Spleen (tissue), 11 donors: ENCODE measurements at regions not wholly inside any gene's neighbourhood (a gene's known extent, or its start where the extent isn't known, plus 50 kb on each side); places are given as distances from the start of the nearest gene placed in this dataset.
A peak's percentile ranks its signal among the peaks of the same experiment; 100 is the strongest.

ENCODE experiments used
- DNase-seq: peaks from one replicate; pipeline ENCODE4 v3.0.0-alpha.2; 2020
- H3K27ac ChIP-seq, 8 donors: fragments of 200-600 bp; sonication (generic) in 7 of 8; 1 replicate in 4 of 8; 2 replicates in 4 of 8; pipeline versions ENCODE4 v1.5.0 to v1.8.0; 2016 to 2021; ENCODE audit warnings: inconsistent platforms in 4 of 8, mild to moderate bottlenecking in 4 of 8, moderate library complexity in 1 of 8
- H3K27me3 ChIP-seq, 7 donors: fragments of 200-600 bp; sonication (generic) in 6 of 7; replicated peaks in 1 of 7; 1 replicate in 4 of 7; 2 replicates in 3 of 7; pipeline versions ENCODE4 v1.5.0 to v1.8.0; 2016 to 2021; ENCODE audit warnings: inconsistent platforms in 3 of 7, mild to moderate bottlenecking in 1 of 7
- H3K36me3 ChIP-seq, 6 donors: fragments of 200-600 bp; sonication (generic) in 5 of 6; 1 replicate in 4 of 6; 2 replicates in 2 of 6; pipeline versions ENCODE4 v1.5.0 to v1.8.0; 2016 to 2021; ENCODE audit warnings: inconsistent platforms in 2 of 6
- H3K4me1 ChIP-seq, 6 donors: fragments of 200-600 bp; sonication (generic) in 5 of 6; 1 replicate in 3 of 6; 2 replicates in 3 of 6; pipeline versions ENCODE4 v1.5.0 to v1.8.0; 2016 to 2021; ENCODE audit warnings: inconsistent platforms in 3 of 6
- H3K4me3 ChIP-seq, 8 donors: fragments of 200-600 bp; sonication (generic) in 7 of 8; 1 replicate in 4 of 8; 2 replicates in 4 of 8; pipeline versions ENCODE4 v1.5.0 to v1.8.0; 2016 to 2021; ENCODE audit warnings: inconsistent platforms in 4 of 8, mild to moderate bottlenecking in 4 of 8, moderate library complexity in 2 of 8
- H3K9me3 ChIP-seq, 8 donors: fragments of 200-600 bp; sonication (generic) in 7 of 8; 1 replicate in 4 of 8; 2 replicates in 4 of 8; pipeline versions ENCODE4 v1.5.0 to v1.8.0; 2016 to 2021; ENCODE audit warnings: inconsistent platforms in 4 of 8
- POLR2A ChIP-seq, 3 donors: fragments of 450-650 bp; IDR thresholded peaks; one replicate each; pipeline ENCODE4 v1.5.1; 2017; ENCODE audit warnings: antibody characterized with exemption in 3 of 3, mild to moderate bottlenecking in 1 of 3
- POLR2AphosphoS5 ChIP-seq, 3 donors: sonication (generic); formaldehyde crosslinking; IDR thresholded peaks; one replicate each; pipeline ENCODE4 v1.5.1; 2017; ENCODE audit warnings: antibody characterized with exemption in 3 of 3
- WGBS, 5 donors: extraction: QIAGEN DNeasy Blood & Tissue Kit in 3 of 5; methylation state at CpG; one replicate each; pipeline versions ENCODE4 v1.1.5 to v1.1.7; 2013 to 2018; 5-methylcytosine and 5-hydroxymethylcytosine counted together
- intact Hi-C: fragments of 100-400 bp; cut with DNase I; formaldehyde crosslinking; loops from one replicate; pipeline ENCODE4 v1.15.0; 2023; ENCODE audit warnings: low total_unique reads
- TF ChIP-seq, protein P1 (sequence below), 11 experiments: fragments of 200-600 bp in 7 of 11; fragments of 450-650 bp in 4 of 11; sonication (generic) in 4 of 11; IDR thresholded peaks in 8 of 11; conservative IDR thresholded peaks in 3 of 11; 1 replicate in 7 of 11; 2 replicates in 4 of 11; pipeline versions ENCODE4 v1.4.0 to v1.8.0; 2016 to 2021; ENCODE audit warnings: antibody characterized with exemption in 11 of 11, inconsistent platforms in 4 of 11, mild to moderate bottlenecking in 1 of 11
- donor health status: healthy with polysubstance abuse.
- donor health status: DM: no; HTN: no; CAD: no; lungs with moderate emphysema.
- donor health status: DM: no; HTN: no; CAD: no.
- donor health status: Bipolar disorder and iron deficiency.
- donor health status: healthy.
- donor health status: DM: no; HTN: no; CAD: no.
- donor health status: DM: yes; HTN: yes; CAD: no.

DNA sequence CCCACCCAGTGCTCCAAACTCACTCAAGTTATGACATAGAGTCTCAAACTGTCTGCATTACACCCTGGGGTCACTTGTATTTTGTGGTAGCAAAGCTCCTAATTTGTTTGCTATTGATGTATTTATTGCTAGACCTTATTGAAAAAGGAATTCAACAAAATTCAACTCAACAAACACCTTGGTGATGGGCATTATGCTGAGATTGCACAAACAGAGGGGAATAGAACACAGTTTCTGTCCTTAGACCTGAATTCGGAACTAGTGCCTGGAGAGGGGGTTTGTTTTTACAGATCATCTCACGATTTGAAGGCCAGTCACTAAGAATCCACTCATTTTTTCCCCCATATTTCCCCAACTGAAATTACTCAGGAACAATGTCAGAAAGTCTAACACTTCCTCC, 53.5 kb upstream of the MAPK4 start:
- Histone ChIP-seq H3K27ac (no peak overlapping the region), H3K27me3 (peaks cover 0 to 6% (median 0%) of the 10 kb centered on the region in 7 donors), H3K4me3 (no peak overlapping the region), H3K4me1 (no peaks in the 10 kb centered on the region), H3K9me3 (peaks cover 0 to 2% (median 0%) of the 10 kb centered on the region in 8 donors), H3K36me3 (no peaks in the 10 kb centered on the region)
- TF ChIP-seq, protein P1, sequence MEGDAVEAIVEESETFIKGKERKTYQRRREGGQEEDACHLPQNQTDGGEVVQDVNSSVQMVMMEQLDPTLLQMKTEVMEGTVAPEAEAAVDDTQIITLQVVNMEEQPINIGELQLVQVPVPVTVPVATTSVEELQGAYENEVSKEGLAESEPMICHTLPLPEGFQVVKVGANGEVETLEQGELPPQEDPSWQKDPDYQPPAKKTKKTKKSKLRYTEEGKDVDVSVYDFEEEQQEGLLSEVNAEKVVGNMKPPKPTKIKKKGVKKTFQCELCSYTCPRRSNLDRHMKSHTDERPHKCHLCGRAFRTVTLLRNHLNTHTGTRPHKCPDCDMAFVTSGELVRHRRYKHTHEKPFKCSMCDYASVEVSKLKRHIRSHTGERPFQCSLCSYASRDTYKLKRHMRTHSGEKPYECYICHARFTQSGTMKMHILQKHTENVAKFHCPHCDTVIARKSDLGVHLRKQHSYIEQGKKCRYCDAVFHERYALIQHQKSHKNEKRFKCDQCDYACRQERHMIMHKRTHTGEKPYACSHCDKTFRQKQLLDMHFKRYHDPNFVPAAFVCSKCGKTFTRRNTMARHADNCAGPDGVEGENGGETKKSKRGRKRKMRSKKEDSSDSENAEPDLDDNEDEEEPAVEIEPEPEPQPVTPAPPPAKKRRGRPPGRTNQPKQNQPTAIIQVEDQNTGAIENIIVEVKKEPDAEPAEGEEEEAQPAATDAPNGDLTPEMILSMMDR (IDR thresholded peaks at IDR 0.05 in 8 of 11, conservative IDR thresholded peaks at IDR 0.05 in 3 of 11): no peak
- no peak for TF ChIP-seq POLR2A (IDR thresholded peaks at IDR 0.05)
- TF ChIP-seq POLR2AphosphoS5 (IDR thresholded peaks at IDR 0.05): no peak
- no peak for DNase-seq
- WGBS, 5 donors: 70 to 76% (median 73%) methylated on average over 2 of the region's 2 CpGs
- intact Hi-C loops: no loop called here

GRCh38 chr18:50507120-50507590, 52.7 kb upstream of the MAPK4 start:
- Histone ChIP-seq H3K27me3 (peaks cover 0 to 6% (median 0%) of the 10 kb centered on the region in 7 donors), H3K9me3 (peaks cover 0 to 2% (median 0%) of the 10 kb centered on the region in 8 donors), H3K27ac (no peak overlapping the region), H3K4me1 (no peaks in the 10 kb centered on the region), H3K36me3 (no peaks in the 10 kb centered on the region), H3K4me3 (no peak overlapping the region)
- TF ChIP-seq POLR2A (IDR thresholded peaks at IDR 0.05) (no peak), POLR2AphosphoS5 (IDR thresholded peaks at IDR 0.05) (no peak)
- TF ChIP-seq, protein P1 (IDR thresholded peaks at IDR 0.05 in 8 of 11, conservative IDR thresholded peaks at IDR 0.05 in 3 of 11): peak in 2 of 11 experiments; percentile 23 to 37
- 50 to 66% (median 52%) methylated on average over 4 of the region's 4 CpGs for WGBS, 5 donors
- no peak for DNase-seq
- intact Hi-C loops: no loop called here

DNA sequence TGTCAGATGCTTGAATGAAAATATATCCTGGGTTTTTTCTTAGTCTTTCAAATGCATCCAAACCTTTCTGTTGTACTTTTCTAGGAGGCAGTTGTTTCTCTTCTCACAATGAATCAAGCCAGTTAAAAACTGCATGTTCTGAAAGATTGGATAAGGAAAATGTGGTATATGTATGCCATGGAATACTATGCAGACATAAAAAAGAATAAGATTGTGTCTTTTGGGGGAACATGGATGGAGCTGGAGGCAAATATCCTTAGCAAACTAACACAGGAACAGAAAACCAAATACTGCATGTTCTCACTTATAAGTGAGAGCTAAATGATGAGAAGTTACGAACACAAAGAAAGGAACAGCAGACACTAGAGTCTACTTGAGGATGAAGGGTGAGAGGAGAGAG, 51.7 kb upstream of the MAPK4 start:
- WGBS, 5 donors: 86 to 95% (median 88%) methylated on average over 1 of the region's 1 CpG
- intact Hi-C loops: no loop called here
- peaks cover 0 to 6% (median 0%) of the 10 kb centered on the region in 7 donors for H3K27me3 ChIP-seq
- H3K27ac ChIP-seq: no peak overlapping the region
- no peak overlapping the region for H3K4me3 ChIP-seq
- peaks cover 0 to 2% (median 0%) of the 10 kb centered on the region in 8 donors for H3K9me3 ChIP-seq
- TF ChIP-seq, protein P1 (IDR thresholded peaks at IDR 0.05 in 8 of 11, conservative IDR thresholded peaks at IDR 0.05 in 3 of 11): no peak
- TF ChIP-seq POLR2A (IDR thresholded peaks at IDR 0.05) (no peak), POLR2AphosphoS5 (IDR thresholded peaks at IDR 0.05) (no peak)
- H3K4me1 ChIP-seq: no peaks in the 10 kb centered on the region
- DNase-seq: no peak
- no peaks in the 10 kb centered on the region for H3K36me3 ChIP-seq

DNA sequence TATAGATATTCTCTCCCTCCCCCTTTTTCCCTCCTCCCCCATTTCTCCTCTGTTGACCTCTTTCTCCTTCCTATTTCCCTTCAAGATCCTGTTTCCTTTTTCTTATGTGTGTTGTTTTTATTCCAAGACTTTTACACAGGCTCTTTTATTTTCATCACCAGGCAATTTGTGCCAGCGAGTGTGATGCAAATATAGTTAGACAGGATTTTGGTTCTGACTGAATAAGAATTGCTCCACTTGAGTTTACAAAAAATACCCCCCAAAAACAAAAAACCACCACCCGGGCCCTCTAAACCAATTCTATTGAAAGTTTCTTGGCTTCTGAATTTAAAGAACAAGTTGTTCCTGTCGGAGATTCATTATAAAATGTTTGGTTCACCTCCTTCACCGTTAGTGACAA, 50.9 kb upstream of the MAPK4 start:
- WGBS, 5 donors: 69 to 84% (median 75%) methylated on average over 4 of the region's 4 CpGs
- Histone ChIP-seq H3K27ac (no peak overlapping the region), H3K9me3 (peaks cover 0 to 2% (median 0%) of the 10 kb centered on the region in 8 donors), H3K4me1 (no peaks in the 10 kb centered on the region), H3K4me3 (no peak overlapping the region), H3K27me3 (peaks cover 0 to 6% (median 0%) of the 10 kb centered on the region in 7 donors), H3K36me3 (no peaks in the 10 kb centered on the region)
- intact Hi-C loops: no loop called here
- DNase-seq: no peak
- no peak for TF ChIP-seq POLR2A (IDR thresholded peaks at IDR 0.05)
- TF ChIP-seq POLR2AphosphoS5 (IDR thresholded peaks at IDR 0.05): no peak
- TF ChIP-seq, protein P1 (IDR thresholded peaks at IDR 0.05 in 8 of 11, conservative IDR thresholded peaks at IDR 0.05 in 3 of 11): no peak
